AG04449 (cell line): ENCODE measurements at regions not wholly inside any gene's neighbourhood (a gene's known extent, or its start where the extent isn't known, plus 50 kb on each side); places are given as distances from the start of the nearest gene placed in this dataset.
A peak's percentile ranks its signal among the peaks of the same experiment; 100 is the strongest.

Experiments used
- CTCF ChIA-PET: fragments of 350-600 bp; formaldehyde crosslinking; extraction: SDS; loops from one replicate; lab custom pipeline; 2021; ENCODE audit warnings: antibody characterized with exemption; lab: Yijun Ruan, JAX
- POLR2A ChIA-PET: fragments of 400-600, 350-600 bp; formaldehyde crosslinking; extraction: SDS; loops from one replicate; lab custom pipeline; 2020; ENCODE audit warnings: antibody characterized with exemption, inconsistent platforms; lab: Yijun Ruan, JAX
- DNase-seq: peaks from one replicate; pipeline ENCODE4 v3.0.0-alpha.2; 2010; ENCODE audit warnings: low read depth, low spot score
- H3K4me3 ChIP-seq: 2 replicates; pipeline ENCODE4 v1.5.1; 2011; ENCODE audit warnings: low read depth, mild to moderate bottlenecking, control low read depth, low read length
- CTCF ChIP-seq: IDR thresholded peaks from one replicate; pipeline ENCODE4 v1.5.1; 2011; ENCODE audit warnings: mild to moderate bottlenecking, moderate library complexity, low read length, control low read depth, inconsistent platforms; ENCODE audit not compliant: insufficient read depth; ENCODE audit errors: missing control alignments

GRCh38 chr1:227451954-227452353 is 111.4 kb upstream of the ZNF678 start:
- DNase-seq = no peak
- no peak for TF ChIP-seq CTCF
- no peak overlapping the region for H3K4me3 ChIP-seq
- ChIA-PET POLR2A (no interaction called here), CTCF (no interaction called here)

DNA sequence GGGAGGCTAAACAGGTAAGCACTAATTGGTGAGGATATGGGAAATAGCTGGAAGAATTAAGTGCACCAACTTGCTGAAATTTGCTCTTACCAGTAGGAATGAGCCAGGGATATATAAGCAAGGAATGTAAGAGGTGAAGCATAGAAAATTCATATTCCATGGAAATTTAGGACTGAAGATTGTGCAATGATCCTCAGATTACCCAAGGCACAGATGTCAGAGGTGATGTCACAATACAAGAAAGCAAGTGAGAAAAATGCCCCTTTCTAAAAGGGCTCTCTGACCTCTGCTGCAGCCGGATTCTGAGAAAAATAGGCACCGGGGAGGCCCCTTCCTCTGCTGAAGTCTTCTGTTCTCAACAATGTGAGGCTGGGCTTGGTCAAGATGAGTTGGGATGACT is 112.3 kb upstream of the ZNF678 start:
- H3K4me3 ChIP-seq = no peak overlapping the region
- no peak for TF ChIP-seq CTCF
- CTCF ChIA-PET = interaction anchor here (1.9 kb wide), 1 partner anchor 10 kb away, joined by 6 read pairs; no protein-coding TSS in a partner anchor
- POLR2A ChIA-PET = no interaction called here
- no peak for DNase-seq

DNA sequence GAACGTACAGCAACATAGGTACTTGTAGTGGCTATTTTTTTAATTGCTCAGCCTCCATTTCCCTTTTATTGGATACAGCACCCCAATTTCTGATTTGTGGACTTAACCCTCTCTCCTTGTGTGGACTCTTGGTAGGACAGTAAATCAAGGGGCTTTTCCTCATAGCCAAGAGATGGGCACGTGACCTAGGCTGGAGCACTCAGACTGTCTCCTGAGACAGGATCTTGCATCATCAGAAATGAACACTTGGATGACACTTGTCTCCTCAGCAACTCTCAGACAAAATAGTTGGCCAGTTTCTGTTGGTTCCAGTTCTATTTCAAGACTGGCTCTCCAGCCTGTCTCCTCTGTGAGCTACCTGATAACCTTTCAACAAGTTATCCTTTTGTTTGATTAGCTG is 112.9 kb upstream of the ZNF678 start:
- no peak for DNase-seq
- ChIA-PET POLR2A (no interaction called here), CTCF (interaction anchor here (1.7 to 1.9 kb wide), 2 partner anchors 9 to 13 kb away, joined by 4 to 6 read pairs; no protein-coding TSS in a partner anchor)
- no peak for TF ChIP-seq CTCF
- H3K4me3 ChIP-seq = no peak overlapping the region

GRCh38 chr1:227449741-227450441 is 113.5 kb upstream of the ZNF678 start:
- H3K4me3 ChIP-seq = no peak overlapping the region
- DNase-seq = no peak
- ChIA-PET POLR2A (no interaction called here), CTCF (interaction anchor here (1.7 to 1.9 kb wide), 2 partner anchors 9 to 13 kb away, joined by 4 to 6 read pairs; no protein-coding TSS in a partner anchor)
- no peak for TF ChIP-seq CTCF

DNA sequence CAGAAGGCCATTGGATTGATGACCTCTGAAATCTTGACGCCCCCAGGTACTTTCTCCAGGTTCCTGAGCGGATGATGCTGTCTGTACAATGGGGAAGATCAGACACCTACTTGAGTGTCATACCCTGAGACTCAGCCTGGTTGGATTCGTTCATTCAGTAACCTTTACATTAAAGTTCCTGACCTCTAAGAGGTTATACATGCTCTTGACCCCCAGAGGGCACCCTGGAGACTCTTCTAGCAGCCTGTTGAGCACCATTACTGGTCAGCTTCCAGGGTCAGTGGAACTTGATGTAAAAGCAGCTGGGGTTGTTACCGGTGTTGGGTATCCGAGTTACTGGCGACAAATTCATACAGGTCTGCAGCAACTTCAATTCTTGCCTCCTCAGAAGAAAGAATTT is 114.3 kb upstream of the ZNF678 start:
- ChIA-PET POLR2A (no interaction called here), CTCF (interaction anchor here (1.2 to 1.9 kb wide), 3 partner anchors 8 to 505 kb away, joined by 3 to 6 read pairs (median 4); no protein-coding TSS in a partner anchor)
- peak; percentile 15 for TF ChIP-seq CTCF
- H3K4me3 ChIP-seq = no peak overlapping the region
- no peak for DNase-seq

DNA sequence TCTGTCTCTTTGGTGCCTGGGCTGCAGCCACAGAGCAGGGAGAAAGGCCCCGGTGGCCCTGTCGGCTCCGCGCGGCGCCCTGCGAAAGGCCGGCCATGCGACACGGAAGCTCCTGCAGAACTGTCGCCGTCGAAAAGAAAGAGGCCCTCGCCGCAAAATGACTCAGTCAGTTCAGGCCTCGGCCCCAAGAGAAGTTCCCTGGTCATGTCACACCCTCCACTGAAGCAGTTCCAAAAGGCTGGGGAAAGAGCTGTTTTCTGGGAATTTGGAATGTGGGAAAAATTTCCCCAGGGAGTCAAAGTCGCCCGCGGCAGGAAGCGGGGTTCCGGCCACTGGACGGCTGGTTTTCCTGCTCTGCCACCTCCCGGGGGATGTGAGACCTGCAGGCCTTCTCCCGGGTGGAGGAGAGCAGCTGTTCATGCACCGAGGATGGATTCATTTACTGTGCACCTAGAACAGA is 115.8 kb upstream of the ZNF678 start:
- H3K4me3 ChIP-seq = no peak overlapping the region
- no peak for DNase-seq
- peak; percentile 49 for TF ChIP-seq CTCF
- CTCF ChIA-PET = interaction anchor here (0.5 to 2.2 kb wide), 9 partner anchors 8 to 814 kb away, joined by 3 to 12 read pairs (median 3); no protein-coding TSS in a partner anchor
- POLR2A ChIA-PET = no interaction called here
